Heart right ventricle (tissue), 16 donors: ENCODE measurements at regions not wholly inside any gene's neighbourhood (a gene's known extent, or its start where the extent isn't known, plus 50 kb on each side); places are given as distances from the start of the nearest gene placed in this dataset.

Experiments
- ATAC-seq, 8 donors: fragments of 200-7000 bp; cut with Tn5 transposase; one replicate each; pipeline ENCODE4 v1.9.1; 2020; ENCODE audit warnings: mild to moderate bottlenecking in 8 of 8, moderate library complexity in 8 of 8, moderate number of reproducible peaks in 1 of 8
- DNase-seq, 2 donors: peaks; one replicate each; pipeline ENCODE4 v3.0.0-alpha.2; 2020
- H3K27ac ChIP-seq, 10 donors: fragments of 200-600 bp; sonication (generic) in 2 of 10; one replicate each; pipeline versions ENCODE4 v1.5.0 to v1.8.0; 2020 to 2022; ENCODE audit warnings: mild to moderate bottlenecking in 3 of 10
- H3K27me3 ChIP-seq, 7 donors: fragments of 200-600 bp; one replicate each; pipeline ENCODE4 v1.8.0; 2021 to 2022; ENCODE audit warnings: mild to moderate bottlenecking in 2 of 7
- H3K36me3 ChIP-seq, 9 donors: fragments of 200-600 bp; sonication (generic) in 1 of 9; one replicate each; pipeline versions ENCODE4 v1.5.0 to v1.8.0; 2020 to 2022; ENCODE audit warnings: mild to moderate bottlenecking in 2 of 9
- H3K4me1 ChIP-seq, 9 donors: fragments of 200-600 bp; sonication (generic) in 1 of 9; one replicate each; pipeline versions ENCODE4 v1.5.0 to v1.8.0; 2020 to 2022; ENCODE audit warnings: mild to moderate bottlenecking in 4 of 9
- H3K4me3 ChIP-seq, 10 donors: fragments of 200-600 bp; sonication (generic) in 2 of 10; one replicate each; pipeline versions ENCODE4 v1.5.0 to v1.8.0; 2020 to 2022; ENCODE audit warnings: mild to moderate bottlenecking in 7 of 10, moderate library complexity in 2 of 10
- H3K9me3 ChIP-seq, 11 donors: fragments of 200-600 bp in 10 of 11; sonication (generic) in 2 of 11; one replicate each; pipeline versions ENCODE4 v1.5.0 to v1.8.0; 2013 to 2022; ENCODE audit warnings: mild to moderate bottlenecking in 2 of 11, control low read depth in 1 of 11, moderate library complexity in 1 of 11
- CTCF ChIP-seq, 9 donors: fragments of 200-600 bp; sonication (generic) in 2 of 9; IDR thresholded peaks; one replicate each; pipeline versions ENCODE4 v1.5.0 to v1.8.0; 2021 to 2022; ENCODE audit warnings: antibody characterized with exemption in 9 of 9, mild to moderate bottlenecking in 5 of 9, moderate library complexity in 1 of 9
- WGBS, 2 donors: extraction: QIAGEN DNeasy Blood & Tissue Kit; methylation state at CpG; one replicate each; pipeline ENCODE4 v1.1.7; 2013; ENCODE audit warnings: inconsistent platforms in 1 of 2; 5-methylcytosine and 5-hydroxymethylcytosine counted together
- intact Hi-C, 10 donors: fragments of 100-400 bp; cut with DNase I; formaldehyde crosslinking; loops; one replicate each; pipeline versions ENCODE4 v1.11.1 to v1.14.2; 2022
- donor health status: Arrhythmogenic right ventricular cardiomyopathy.
- donor health status: ischemic (EF 13 %, LVEDD 7.1; RV severe dilation, severe dysfunction).
- donor health status: healthy with polysubstance abuse.
- donor health status: DM: no; HTN: yes; CAD: no.
- donor health status: DM: no; HTN: no; CAD: no.
- donor health status: ischemic (EF 25% LVEDD 6.9; RV normal size, moderate dysfunction).
- donor health status: ischemic (EF 25% LVEDD 5.7; RV mildly dilated, moderate dysfunction).
- donor health status: healthy.
- donor health status: DM: yes; HTN: yes; CAD: no.
- donor health status: Ischemic cardiomyopathy.
- donor health status: ischemic (EF 35%, LVEDD 5.7; RV mildly dilated, moderate dysfunction).
- donor health status: nonischemic (EF 11% LVEDD 7.7; RV severe dilation, severe dysfunction).
- donor health status: DM: yes; HTN: yes; CAD: no.
- donor health status: PGD.
- donor health status: ischemic (EF 29% LVEDD 5.4; RV normal size, mild dysfunction).
- donor health status: nonischemic (EF 23%, LVEDD 6.1; RV moderate dilation, normal function).

GRCh38 chr5:143692342-143692741 is 119.6 kb upstream of the HMHB1 start:
- Histone ChIP-seq H3K36me3 (no peaks in the 10 kb centered on the region), H3K27me3 (no peaks in the 10 kb centered on the region), H3K4me1 (peaks cover 0 to 46% (median 22%) of the 10 kb centered on the region in 9 donors), H3K9me3 (peaks cover 0 to 21% (median 0%) of the 10 kb centered on the region in 11 donors), H3K4me3 (no peak overlapping the region), H3K27ac (no peak overlapping the region)
- intact Hi-C loops, result loop anchor here in 1 of 10 donors (10.0 kb wide), 1 partner anchor 132 kb away; no protein-coding TSS in a partner anchor
- WGBS, 2 donors, result 95 to 100% methylated on average over 1 of the region's 1 CpG
- DNase-seq (no peak), ATAC-seq (no peak)
- TF ChIP-seq CTCF (IDR thresholded peaks at IDR 0.05), result no peak

- no peak for ATAC-seq
- no peaks in the 10 kb centered on the region for H3K36me3 ChIP-seq
- no peak for TF ChIP-seq CTCF (IDR thresholded peaks at IDR 0.05)
- intact Hi-C loops, result loop anchor here in 1 of 10 donors (10.0 kb wide), 1 partner anchor 133 kb away; no protein-coding TSS in a partner anchor
- no peaks in the 10 kb centered on the region for H3K27me3 ChIP-seq
- no peak overlapping the region for H3K4me3 ChIP-seq
- H3K9me3 ChIP-seq, result peaks cover 0 to 21% (median 0%) of the 10 kb centered on the region in 11 donors
- DNase-seq, result no peak
- peaks cover 0 to 46% (median 22%) of the 10 kb centered on the region in 9 donors for H3K4me1 ChIP-seq
- H3K27ac ChIP-seq, result peak overlapping the region in 1 of 10 donors; percentile 27
- 55 to 62% methylated on average over 5 of the region's 5 CpGs for WGBS, 2 donors
These were observed 120.0 kb upstream of the HMHB1 start for GRCh38 chr5:143691945-143692290.

GRCh38 chr5:143691287-143691944 is 120.5 kb upstream of the HMHB1 start:
- H3K36me3 ChIP-seq, result no peaks in the 10 kb centered on the region
- peaks cover 0 to 46% (median 22%) of the 10 kb centered on the region in 9 donors for H3K4me1 ChIP-seq
- no peaks in the 10 kb centered on the region for H3K27me3 ChIP-seq
- peak overlapping the region in 1 of 10 donors; percentile 27 for H3K27ac ChIP-seq
- no peak overlapping the region for H3K4me3 ChIP-seq
- H3K9me3 ChIP-seq, result peaks cover 0 to 21% (median 0%) of the 10 kb centered on the region in 11 donors
- TF ChIP-seq CTCF (IDR thresholded peaks at IDR 0.05), result no peak
- DNase-seq, result no peak
- no peak for ATAC-seq
- 50 to 61% methylated on average over 3 of the region's 3 CpGs for WGBS, 2 donors
- intact Hi-C loops, result loop anchor here in 1 of 10 donors (10.0 kb wide), 1 partner anchor 133 kb away; no protein-coding TSS in a partner anchor

GRCh38 chr5:143687604-143688003 is 124.4 kb upstream of the HMHB1 start:
- Histone ChIP-seq H3K4me1 (peaks cover 0 to 20% (median 13%) of the 10 kb centered on the region in 9 donors), H3K9me3 (peaks cover 0 to 21% (median 0%) of the 10 kb centered on the region in 11 donors), H3K36me3 (no peaks in the 10 kb centered on the region), H3K27me3 (no peaks in the 10 kb centered on the region), H3K27ac (no peak overlapping the region), H3K4me3 (no peak overlapping the region)
- ATAC-seq (no peak), DNase-seq (no peak)
- TF ChIP-seq CTCF (IDR thresholded peaks at IDR 0.05), result no peak
- intact Hi-C loops, result loop anchor here in 1 of 10 donors (10.0 kb wide), 1 partner anchor 283 kb away; the partner anchor contains the start of gene NR3C1
